Stimulated activated CD4-positive, alpha-beta T cell treated with anti-CD3 and anti-CD28 coated beads, Interleukin-1b, Interleukin-23, amount 100 ng/mL, for 4 hours (primary cell): ENCODE measurements at regions not wholly inside any gene's neighbourhood (a gene's known extent, or its start where the extent isn't known, plus 50 kb on each side); places are given as distances from the start of the nearest gene placed in this dataset.

ENCODE experiments used
- DNase-seq, 2 donors: peaks; one replicate each; pipeline ENCODE4 v3.0.0-alpha.2; 2020; ENCODE audit warnings: low read depth in 2 of 2

GRCh38 chr10:78541481-78542140 lies 507.9 kb downstream of the RPS24 start:
- no peak for DNase-seq

GRCh38 chr10:78542141-78542489 lies 508.5 kb downstream of the RPS24 start:
- no peak for DNase-seq

GRCh38 chr10:78542521-78542920 lies 508.9 kb downstream of the RPS24 start:
- no peak for DNase-seq

GRCh38 chr10:78543031-78543748 lies 509.5 kb downstream of the RPS24 start:
- DNase-seq, result no peak

GRCh38 chr10:78543749-78544362 lies 510.2 kb downstream of the RPS24 start:
- no peak for DNase-seq

GRCh38 chr10:78544423-78545090 lies 510.9 kb downstream of the RPS24 start:
- DNase-seq, result no peak

GRCh38 chr10:78545756-78546155 lies 512.1 kb downstream of the RPS24 start:
- no peak for DNase-seq

- DNase-seq, result no peak
Measured at GRCh38 chr10:78547397-78547796, 513.7 kb downstream of the RPS24 start.

- DNase-seq, result no peak
Measured at GRCh38 chr10:78547905-78548304, 514.2 kb downstream of the RPS24 start.

- DNase-seq, result no peak
Measured at GRCh38 chr10:78548369-78548768, 514.7 kb downstream of the RPS24 start.

- DNase-seq, result no peak
Measured at GRCh38 chr10:78549140-78549935, 515.7 kb downstream of the RPS24 start.

GRCh38 chr10:78550090-78550489 lies 516.4 kb downstream of the RPS24 start:
- no peak for DNase-seq

GRCh38 chr10:78550716-78551115 lies 517.1 kb downstream of the RPS24 start:
- DNase-seq, result no peak

GRCh38 chr10:78551184-78552005 lies 517.4 kb upstream of the ZMIZ1 start:
- DNase-seq, result no peak

GRCh38 chr10:78552261-78552811 lies 516.4 kb upstream of the ZMIZ1 start:
- DNase-seq, result no peak

- no peak for DNase-seq
Measured at GRCh38 chr10:78553792-78554191, 515.0 kb upstream of the ZMIZ1 start.

GRCh38 chr10:78555128-78555527 lies 513.6 kb upstream of the ZMIZ1 start:
- no peak for DNase-seq

- no peak for DNase-seq
Measured at GRCh38 chr10:78556705-78557432, 511.9 kb upstream of the ZMIZ1 start.

- no peak for DNase-seq
Measured at GRCh38 chr10:78557433-78557925, 511.3 kb upstream of the ZMIZ1 start.
